ENCODE measurements at regions not wholly inside any gene's neighbourhood (a gene's known extent, or its start where the extent isn't known, plus 50 kb on each side); places are given as distances from the start of the nearest gene placed in this dataset.

DNA sequence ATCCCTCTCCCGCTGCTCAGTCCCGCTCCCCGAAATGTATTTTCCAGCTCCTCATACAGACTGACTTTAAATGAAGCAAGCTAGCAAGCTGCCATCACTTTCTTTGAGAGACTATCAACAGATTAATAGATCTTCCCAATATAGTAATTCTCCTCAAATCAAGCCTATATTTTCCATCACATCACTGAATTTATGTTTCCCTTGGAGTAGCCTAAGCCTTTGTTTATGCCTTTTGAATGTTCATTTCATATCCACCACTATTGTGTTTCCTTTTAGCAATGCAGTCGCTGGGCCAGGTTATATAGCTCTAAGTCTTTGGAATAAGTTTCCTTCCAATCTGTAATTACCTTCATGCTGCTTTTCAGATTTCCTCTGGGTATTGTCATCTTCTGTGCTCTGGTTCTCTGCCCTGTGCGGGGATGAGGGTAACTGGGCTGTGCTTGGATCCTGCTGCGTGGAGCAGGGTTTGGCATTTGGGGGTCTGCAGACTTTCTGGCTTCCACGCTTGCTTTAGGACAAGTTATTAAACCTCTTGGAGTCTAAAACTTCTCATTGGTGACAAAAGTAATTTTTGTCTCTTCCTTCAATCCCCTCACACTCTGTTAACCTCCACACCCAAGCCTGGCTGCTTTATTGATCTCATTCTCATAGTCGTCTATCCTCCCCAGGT is 256.9 kb downstream of the DLEU7 start:
- no peak for DNase-seq (ENCODE audit: low read depth)
- H3K4me3 ChIP-seq (replicated peaks; ENCODE audit: low read depth, low read length) = no peak overlapping the region
- TF ChIP-seq CTCF (IDR thresholded peaks at IDR 0.05; ENCODE audit: low read length, missing control alignments) = no peak

- no peak for TF ChIP-seq CTCF (IDR thresholded peaks at IDR 0.05; ENCODE audit: low read length, missing control alignments)
- DNase-seq (ENCODE audit: low read depth) = no peak
These were observed 256.4 kb downstream of the DLEU7 start for GRCh38 chr13:50587115-50587514.

GRCh38 chr13:50587645-50588373 is 255.7 kb downstream of the DLEU7 start:
- no peak for TF ChIP-seq CTCF (IDR thresholded peaks at IDR 0.05; ENCODE audit: low read length, missing control alignments)
- no peak overlapping the region for H3K4me3 ChIP-seq (replicated peaks; ENCODE audit: low read depth, low read length)
- DNase-seq (ENCODE audit: low read depth) = no peak

More at GRCh38 chr13:50587115-50587514, 256.4 kb downstream of the DLEU7 start:
- no peak overlapping the region for H3K4me3 ChIP-seq (replicated peaks; ENCODE audit: low read depth, low read length)

GRCh38 chr13:50588491-50589130 is 254.9 kb downstream of the DLEU7 start:
- no peak for TF ChIP-seq CTCF (IDR thresholded peaks at IDR 0.05; ENCODE audit: low read length, missing control alignments)
- H3K4me3 ChIP-seq (replicated peaks; ENCODE audit: low read depth, low read length) = no peak overlapping the region
- no peak for DNase-seq (ENCODE audit: low read depth)

- no peak for TF ChIP-seq CTCF (IDR thresholded peaks at IDR 0.05; ENCODE audit: low read length, missing control alignments)
- H3K4me3 ChIP-seq (replicated peaks; ENCODE audit: low read depth, low read length) = no peak overlapping the region
- DNase-seq (ENCODE audit: low read depth) = peak; percentile 64
These were observed 254.4 kb downstream of the DLEU7 start for GRCh38 chr13:50589139-50589538.

DNA sequence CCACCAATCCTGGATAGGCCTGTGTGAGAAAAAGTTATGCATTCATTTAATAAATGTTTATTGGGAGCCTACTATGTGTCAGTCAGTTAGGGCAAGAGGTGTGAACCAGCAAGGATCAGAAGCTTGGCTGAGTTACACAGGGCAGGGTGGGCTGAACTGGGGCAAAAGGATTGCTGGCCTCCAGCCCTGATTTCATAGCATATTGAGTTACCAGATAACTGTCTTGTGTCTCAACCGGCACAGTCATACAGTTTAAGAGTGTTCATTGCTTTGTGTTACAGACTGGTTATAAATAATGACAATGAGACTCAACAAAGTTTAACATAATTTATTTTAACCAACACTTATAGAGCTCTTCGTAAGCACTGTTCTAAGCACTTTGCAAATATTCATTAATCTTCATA is 253.8 kb downstream of the DLEU7 start:
- TF ChIP-seq CTCF (IDR thresholded peaks at IDR 0.05; ENCODE audit: low read length, missing control alignments) = no peak
- H3K4me3 ChIP-seq (replicated peaks; ENCODE audit: low read depth, low read length) = no peak overlapping the region
- peak; percentile 78 for DNase-seq (ENCODE audit: low read depth)

All from fibroblast of pulmonary artery (primary cell).